GM12878 (cell line): ENCODE measurements at regions not wholly inside any gene's neighbourhood (a gene's known extent, or its start where the extent isn't known, plus 50 kb on each side); places are given as distances from the start of the nearest gene placed in this dataset.

Experiments used
- ATAC-seq: fragments of 200-7000 bp; cut with Tn5 transposase; 3 replicates; pipeline ENCODE4 v1.9.1; 2020; ENCODE audit warnings: mild to moderate bottlenecking, moderate library complexity
- BruUV-seq: library from RNA; stranded (reverse); fragments of 400-500 nt; replicated peaks from 2 replicates; lab custom pipeline; 2021; lab: Mats Ljungman, UMichigan
- CTCF ChIA-PET: fragments of 300-600 bp; sonication (Branson Sonifier 250); formaldehyde crosslinking; extraction: SDS; loops from one replicate; lab custom pipeline; 2021; ENCODE audit warnings: inconsistent platforms; lab: Yijun Ruan, JAX
- POLR2A ChIA-PET: fragments of 350-600 bp; formaldehyde crosslinking; extraction: SDS; loops from one replicate; lab custom pipeline; 2021; ENCODE audit warnings: inconsistent platforms; lab: Charles Lee
- RAD21 ChIA-PET: fragments of 300-600 bp; sonication (Branson Sonifier 250); formaldehyde crosslinking; loops from one replicate; lab custom pipeline; 2023; ENCODE audit warnings: antibody characterized with exemption; ENCODE audit not compliant: unreplicated experiment; lab: Charles Lee
- SMC1A ChIA-PET: fragments of 300-600 bp; sonication (Branson Sonifier 250); formaldehyde crosslinking; loops from one replicate; lab custom pipeline; 2023; ENCODE audit not compliant: unreplicated experiment, uncharacterized antibody; lab: Charles Lee
- DNase-seq: peaks from one replicate; pipeline ENCODE4 v3.0.0-alpha.2; 2011; ENCODE audit warnings: low read depth, low spot score
- FAIRE-seq: peaks from 3 replicates; lab custom pipeline; 2011; peaks lifted over from hg19 to GRCh38; lab: Jason Lieb, UNC
- H2AFZ ChIP-seq: 2 replicates; pipeline ENCODE4 v1.6.0; 2011; ENCODE audit warnings: low read depth, low read length, control low read depth; ENCODE audit not compliant: control insufficient read depth
- H3K27ac ChIP-seq: 2 replicates; pipeline ENCODE4 v1.5.1; 2011; ENCODE audit warnings: control low read depth; ENCODE audit not compliant: control insufficient read depth, insufficient read depth
- H3K27me3 ChIP-seq, 2 experiments: replicated peaks in 1 of 2; 2 replicates each; pipeline versions ENCODE4 v1.6.0 to v1.6.1; 2011; ENCODE audit warnings: low read length in 1 of 2; ENCODE audit not compliant: control insufficient read depth in 2 of 2, insufficient read depth in 2 of 2
- H3K36me3 ChIP-seq, 2 experiments: 2 replicates each; pipeline ENCODE4 v1.5.1; 2011; ENCODE audit warnings: low read length in 1 of 2; ENCODE audit not compliant: control insufficient read depth in 2 of 2, insufficient read depth in 2 of 2
- H3K4me1 ChIP-seq: 2 replicates; pipeline ENCODE4 v1.6.1; 2011; ENCODE audit warnings: mild to moderate bottlenecking, low read length, moderate library complexity, mixed read lengths; ENCODE audit not compliant: control insufficient read depth, insufficient read depth
- H3K4me2 ChIP-seq: 2 replicates; pipeline ENCODE4 v1.6.0; 2011; ENCODE audit warnings: control low read depth; ENCODE audit not compliant: control insufficient read depth, insufficient read depth
- H3K4me3 ChIP-seq: fragments of 200-600 bp; sonication (generic); 2 replicates; pipeline ENCODE4 v1.5.1; 2016
- H3K79me2 ChIP-seq: 2 replicates; pipeline ENCODE4 v1.6.0; 2011; ENCODE audit warnings: low read length; ENCODE audit not compliant: control insufficient read depth, insufficient read depth
- H3K9ac ChIP-seq: 2 replicates; pipeline ENCODE4 v1.8.0; 2011; ENCODE audit warnings: low read length, control low read depth, mixed read lengths; ENCODE audit not compliant: control insufficient read depth, insufficient read depth
- H3K9me3 ChIP-seq: replicated peaks from 3 replicates; pipeline ENCODE4 v1.5.1; 2011; ENCODE audit warnings: mild to moderate bottlenecking, low read length; ENCODE audit not compliant: control insufficient read depth, insufficient read depth
- H4K20me1 ChIP-seq: 2 replicates; pipeline ENCODE4 v1.6.0; 2011; ENCODE audit not compliant: control insufficient read depth, insufficient read depth
- ATF2 ChIP-seq: IDR thresholded peaks from 2 replicates; pipeline ENCODE4 v1.6.1; 2012; ENCODE audit warnings: low read length, inconsistent platforms
- BHLHE40 ChIP-seq, 2 experiments: fragments of 450-650 bp in 1 of 2; IDR thresholded peaks; 2 replicates each; pipeline ENCODE4 v1.6.1; 2011 to 2017; ENCODE audit warnings: low read depth in 2 of 2, borderline replicate concordance in 1 of 2, improper control_type of control experiment in 1 of 2, low read length in 1 of 2, mild to moderate bottlenecking in 1 of 2
- CBFB ChIP-seq: IDR thresholded peaks from 2 replicates; pipeline ENCODE4 v1.6.1; 2016; ENCODE audit warnings: antibody characterized with exemption, low read depth
- EGR1 ChIP-seq, 2 experiments: IDR thresholded peaks; 1 replicate in 1 of 2; 2 replicates in 1 of 2; pipeline ENCODE4 v1.6.1; 2011 to 2012; ENCODE audit warnings: low read depth in 2 of 2, low read length in 2 of 2, borderline replicate concordance in 1 of 2, mild to moderate bottlenecking in 1 of 2, moderate library complexity in 1 of 2
- ETV6 ChIP-seq, 2 experiments: fragments of 450-650 bp in 1 of 2; IDR thresholded peaks in 1 of 2; conservative IDR thresholded peaks in 1 of 2; 2 replicates each; pipeline ENCODE4 v1.6.1; 2014; ENCODE audit warnings: antibody characterized with exemption in 1 of 2, borderline replicate concordance in 1 of 2, low read depth in 1 of 2, mild to moderate bottlenecking in 1 of 2, moderate library complexity in 1 of 2
- GABPA ChIP-seq: IDR thresholded peaks from 2 replicates; pipeline ENCODE4 v1.6.1; 2014; ENCODE audit warnings: antibody characterized with exemption, low read depth, mild to moderate bottlenecking, inconsistent platforms
- GATAD2B ChIP-seq: fragments of 450-650 bp; conservative IDR thresholded peaks from 2 replicates; pipeline ENCODE4 v1.6.1; 2017; ENCODE audit warnings: low read depth, mild to moderate bottlenecking, moderate library complexity
- IRF4 ChIP-seq: IDR thresholded peaks from 2 replicates; pipeline ENCODE4 v1.6.1; 2011; ENCODE audit warnings: low read depth, low read length
- NFYA ChIP-seq: IDR thresholded peaks from 2 replicates; pipeline ENCODE4 v1.6.1; 2011; ENCODE audit warnings: low read depth, mild to moderate bottlenecking, low read length, improper control_type of control experiment, borderline replicate concordance
- PBX3 ChIP-seq: IDR thresholded peaks from 2 replicates; pipeline ENCODE4 v1.6.1; 2011; ENCODE audit warnings: mild to moderate bottlenecking, low read depth, low read length, moderate library complexity; ENCODE audit not compliant: insufficient replicate concordance
- RBBP5 ChIP-seq: fragments of 200-600 bp; sonication (generic); conservative IDR thresholded peaks from 2 replicates; pipeline ENCODE4 v1.6.1; 2016
- SIN3A ChIP-seq: IDR thresholded peaks from 2 replicates; pipeline ENCODE4 v1.6.1; 2012; ENCODE audit warnings: low read depth, low read length, improper control_type of control experiment
- SP1 ChIP-seq: IDR thresholded peaks from one replicate; pipeline ENCODE4 v1.6.1; 2011; ENCODE audit warnings: low read depth, low read length
- USF1 ChIP-seq: IDR thresholded peaks from 2 replicates; pipeline ENCODE4 v1.6.1; 2011; ENCODE audit warnings: borderline replicate concordance, low read depth, mild to moderate bottlenecking, moderate library complexity, mixed read lengths, low read length; ENCODE audit not compliant: insufficient read depth; ENCODE audit errors: extremely low read length
- ZBED1 ChIP-seq: IDR thresholded peaks from 2 replicates; pipeline ENCODE4 v1.6.1; 2016; ENCODE audit warnings: borderline replicate concordance
- WGBS: methylation state at CpG from one replicate; pipeline ENCODE4 v1.1.6; 2016; ENCODE audit warnings: low lambda C conversion rate; ENCODE audit not compliant: insufficient replicate concordance, insufficient coverage; ENCODE audit errors: missing lambda C conversion rate; 5-methylcytosine and 5-hydroxymethylcytosine counted together
- in situ Hi-C: fragments of 300-500 bp; cut with MboI; formaldehyde crosslinking; loops from 9 replicates; pipeline ENCODE4 v1.14.3; 2018; ENCODE audit warnings: mixed read lengths
- intact Hi-C: fragments of 100-400 bp; cut with micrococcal nuclease; formaldehyde crosslinking; loops from one replicate; pipeline ENCODE4 v1.14.2; 2022; ENCODE audit not compliant: unreplicated experiment

DNA sequence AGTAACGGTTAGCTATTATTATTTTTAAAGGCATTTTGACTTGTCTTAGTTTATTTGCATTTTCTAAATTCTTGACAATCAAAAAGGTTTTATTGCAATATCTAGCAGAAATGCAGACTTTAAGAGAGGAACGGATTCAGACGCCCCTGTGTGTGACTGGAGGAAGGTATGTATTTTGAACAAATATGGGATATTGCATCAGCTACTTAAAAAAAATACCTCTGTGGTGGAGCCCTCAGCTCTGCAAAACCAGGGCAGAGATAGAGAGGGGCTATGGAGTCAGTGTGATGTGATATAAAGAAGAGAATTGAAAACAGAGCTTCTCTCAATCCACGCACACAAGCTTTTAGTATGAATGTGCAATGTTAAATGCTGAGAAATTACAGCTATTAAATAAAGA is 142.4 kb downstream of the ICE1 start:
- no peak overlapping the region for H2AFZ ChIP-seq
- no peaks in the 10 kb centered on the region for H3K36me3 ChIP-seq
- H4K20me1 ChIP-seq, result no peaks in the 10 kb centered on the region
- no peaks in the 10 kb centered on the region for H3K4me1 ChIP-seq
- no TSS peak for BruUV-seq
- ChIA-PET CTCF (interaction anchor here (1.5 kb wide), 1 partner anchor 10 kb away, joined by 3 read pairs; no protein-coding TSS in a partner anchor), RAD21 (no interaction called here), SMC1A (no interaction called here), POLR2A (no interaction called here)
- intact Hi-C loops (no loop called here), in situ Hi-C loops (no loop called here)
- no peak for TF ChIP-seq SP1
- TF ChIP-seq PBX3, result no peak
- TF ChIP-seq RBBP5, result no peak
- no peak for TF ChIP-seq GATAD2B
- TF ChIP-seq ETV6 (conservative IDR thresholded peaks at IDR 0.05 in 1 of 2, IDR thresholded peaks at IDR 0.05 in 1 of 2; ENCODE audit: borderline replicate concordance in 1 of 2, low read depth in 1 of 2), result no peak
- no peak for TF ChIP-seq CBFB
- no peak overlapping the region for H3K9ac ChIP-seq
- no peak for ATAC-seq
- no peaks in the 10 kb centered on the region for H3K79me2 ChIP-seq
- DNase-seq, result no peak
- WGBS, result 43% methylated on average over 4 of the region's 4 CpGs
- H3K9me3 ChIP-seq, result no peaks in the 10 kb centered on the region
- no peak overlapping the region for H3K27ac ChIP-seq
- H3K4me2 ChIP-seq, result no peak overlapping the region
- H3K27me3 ChIP-seq, result no peaks in the 10 kb centered on the region
- FAIRE-seq, result no peak
- H3K4me3 ChIP-seq, result no peak overlapping the region

- H2AFZ ChIP-seq, result no peak overlapping the region
- no peak for TF ChIP-seq NFYA
- no peak for TF ChIP-seq BHLHE40 (IDR thresholded peaks at IDR 0.05; ENCODE audit: borderline replicate concordance in 1 of 2, low read depth in 2 of 2, low read length in 1 of 2)
- TF ChIP-seq EGR1 (IDR thresholded peaks at IDR 0.05; ENCODE audit: borderline replicate concordance in 1 of 2, low read depth in 2 of 2, low read length in 2 of 2), result no peak
- TF ChIP-seq GATAD2B, result no peak
- no peak for TF ChIP-seq SIN3A
- TF ChIP-seq ZBED1, result no peak
- no peak for TF ChIP-seq ATF2
- TF ChIP-seq GABPA, result no peak
- TF ChIP-seq USF1, result no peak
- TF ChIP-seq IRF4, result no peak
- intact Hi-C loops (no loop called here), in situ Hi-C loops (no loop called here)
- H3K4me1 ChIP-seq, result no peaks in the 10 kb centered on the region
- ChIA-PET POLR2A (no interaction called here), RAD21 (no interaction called here), CTCF (interaction anchor here (1.1 kb wide), 1 partner anchor 8 kb away, joined by 3 read pairs; no protein-coding TSS in a partner anchor), SMC1A (interaction anchor here (1.1 kb wide), 1 partner anchor 21 kb away, joined by 3 read pairs; no protein-coding TSS in a partner anchor)
- H3K4me3 ChIP-seq, result no peak overlapping the region
- WGBS, result 0% methylated on average over 1 of the region's 1 CpG
- H3K9ac ChIP-seq, result no peak overlapping the region
- FAIRE-seq (no peak), DNase-seq (no peak), ATAC-seq (no peak)
- H3K4me2 ChIP-seq, result no peak overlapping the region
- no peaks in the 10 kb centered on the region for H3K36me3 ChIP-seq
- no TSS peak for BruUV-seq
- H3K27me3 ChIP-seq, result no peaks in the 10 kb centered on the region
- H3K9me3 ChIP-seq, result no peaks in the 10 kb centered on the region
- H4K20me1 ChIP-seq, result no peaks in the 10 kb centered on the region
- H3K27ac ChIP-seq, result no peak overlapping the region
- no peaks in the 10 kb centered on the region for H3K79me2 ChIP-seq
Observed at GRCh38 chr5:5560016-5560415, 137.5 kb downstream of the ICE1 start.
